ENCODE measurements at regions not wholly inside any gene's neighbourhood (a gene's known extent, or its start where the extent isn't known, plus 50 kb on each side); places are given as distances from the start of the nearest gene placed in this dataset.

DNA sequence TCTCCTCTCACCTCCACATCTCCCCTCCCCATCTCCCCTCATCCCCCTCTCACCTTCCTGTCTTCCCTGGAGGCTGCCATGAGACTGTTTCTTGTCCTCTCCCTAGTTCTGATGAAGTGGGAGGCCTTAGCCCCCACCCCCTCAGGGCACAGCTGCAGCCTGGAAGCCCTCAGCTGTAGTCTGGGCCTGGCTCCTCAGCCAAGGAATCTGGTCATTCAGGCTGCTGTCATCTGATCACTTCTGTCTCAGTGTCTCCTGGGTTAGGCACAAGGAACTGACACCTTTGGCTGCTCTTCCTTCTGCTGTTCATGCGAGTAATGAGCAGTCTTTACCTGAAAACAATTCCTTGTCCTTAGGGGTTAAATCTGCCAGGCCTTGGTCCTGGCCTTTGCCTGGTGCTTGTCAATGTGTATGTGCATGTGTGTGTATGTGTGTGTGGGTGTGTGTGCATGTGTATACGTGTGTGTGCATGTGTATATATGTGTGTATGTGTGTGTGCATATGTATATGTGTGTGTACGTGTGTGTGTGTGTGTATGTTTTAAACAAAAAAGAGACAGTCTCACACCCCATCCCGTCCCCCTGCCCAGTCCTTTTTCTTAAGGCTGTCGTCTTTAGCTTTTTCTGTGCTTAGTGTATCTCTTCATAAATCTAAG, 153.5 kb upstream of the TMEM72 start:
- no peaks in the 10 kb centered on the region for H3K27me3 Mint-ChIP-seq (ENCODE audit: unreplicated experiment)

DNA sequence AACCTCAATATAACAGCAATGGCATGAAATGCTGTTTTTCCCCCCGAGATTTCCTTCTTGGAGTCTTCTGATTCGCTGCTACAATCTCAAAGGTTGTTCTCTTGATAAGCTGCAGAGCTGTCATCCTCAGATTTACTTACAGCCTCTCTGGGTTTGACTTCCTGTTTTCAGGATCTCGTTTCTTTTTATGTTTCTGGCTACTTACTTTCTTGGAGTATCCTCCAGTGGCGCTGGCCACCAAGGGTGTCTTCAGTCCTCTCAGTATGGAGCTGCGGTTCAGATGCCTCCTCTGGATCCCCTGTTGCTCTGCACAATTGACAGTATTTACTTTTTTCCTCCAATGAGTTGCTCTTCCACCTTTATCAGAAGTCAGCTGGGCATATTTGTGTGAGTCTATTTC, 152.0 kb upstream of the TMEM72 start:
- DNase-seq (ENCODE audit: low spot score) = no peak
- Mint-ChIP-seq H3K27me3 (ENCODE audit: unreplicated experiment) (no peaks in the 10 kb centered on the region), H3K4me3 (ENCODE audit: unreplicated experiment) (no peak overlapping the region), H3K36me3 (ENCODE audit: low read depth, unreplicated experiment) (no peaks in the 10 kb centered on the region), H3K4me1 (ENCODE audit: unreplicated experiment) (no peaks in the 10 kb centered on the region), H3K9me3 (ENCODE audit: unreplicated experiment) (no peaks in the 10 kb centered on the region), H3K27ac (ENCODE audit: unreplicated experiment) (no peak overlapping the region)
- TF ChIP-seq, protein P1, sequence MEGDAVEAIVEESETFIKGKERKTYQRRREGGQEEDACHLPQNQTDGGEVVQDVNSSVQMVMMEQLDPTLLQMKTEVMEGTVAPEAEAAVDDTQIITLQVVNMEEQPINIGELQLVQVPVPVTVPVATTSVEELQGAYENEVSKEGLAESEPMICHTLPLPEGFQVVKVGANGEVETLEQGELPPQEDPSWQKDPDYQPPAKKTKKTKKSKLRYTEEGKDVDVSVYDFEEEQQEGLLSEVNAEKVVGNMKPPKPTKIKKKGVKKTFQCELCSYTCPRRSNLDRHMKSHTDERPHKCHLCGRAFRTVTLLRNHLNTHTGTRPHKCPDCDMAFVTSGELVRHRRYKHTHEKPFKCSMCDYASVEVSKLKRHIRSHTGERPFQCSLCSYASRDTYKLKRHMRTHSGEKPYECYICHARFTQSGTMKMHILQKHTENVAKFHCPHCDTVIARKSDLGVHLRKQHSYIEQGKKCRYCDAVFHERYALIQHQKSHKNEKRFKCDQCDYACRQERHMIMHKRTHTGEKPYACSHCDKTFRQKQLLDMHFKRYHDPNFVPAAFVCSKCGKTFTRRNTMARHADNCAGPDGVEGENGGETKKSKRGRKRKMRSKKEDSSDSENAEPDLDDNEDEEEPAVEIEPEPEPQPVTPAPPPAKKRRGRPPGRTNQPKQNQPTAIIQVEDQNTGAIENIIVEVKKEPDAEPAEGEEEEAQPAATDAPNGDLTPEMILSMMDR (IDR thresholded peaks at IDR 0.05; ENCODE audit: unreplicated experiment) = no peak

More for the DNA sequence above, 153.5 kb upstream of the TMEM72 start:
- TF ChIP-seq, protein P1 (IDR thresholded peaks at IDR 0.05; ENCODE audit: unreplicated experiment) = no peak
- Mint-ChIP-seq H3K4me1 (ENCODE audit: unreplicated experiment) (no peaks in the 10 kb centered on the region), H3K36me3 (ENCODE audit: low read depth, unreplicated experiment) (no peaks in the 10 kb centered on the region), H3K4me3 (ENCODE audit: unreplicated experiment) (no peak overlapping the region), H3K9me3 (ENCODE audit: unreplicated experiment) (no peaks in the 10 kb centered on the region), H3K27ac (ENCODE audit: unreplicated experiment) (no peak overlapping the region)
- no peak for DNase-seq (ENCODE audit: low spot score)

DNA sequence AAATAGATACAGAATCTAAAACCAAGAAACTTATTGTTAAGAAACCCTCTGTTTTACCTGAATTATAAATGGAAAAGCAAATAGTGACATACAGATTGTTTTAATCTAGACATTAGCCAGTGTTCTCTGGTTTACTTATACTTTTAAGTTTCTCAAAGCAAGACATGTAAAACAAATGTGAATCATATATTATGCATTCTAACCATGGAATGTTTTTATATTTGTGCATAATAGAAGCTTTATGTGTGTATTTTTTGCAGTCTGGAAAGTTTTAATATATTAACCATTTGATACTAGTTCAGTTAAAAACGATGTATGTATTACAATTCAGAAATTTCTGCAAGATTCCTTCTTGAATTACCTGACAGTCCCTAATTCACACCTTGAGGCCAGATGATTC, 150.6 kb upstream of the TMEM72 start:
- no peak for DNase-seq (ENCODE audit: low spot score)
- H3K4me3 Mint-ChIP-seq (ENCODE audit: unreplicated experiment) = no peak overlapping the region
- H3K36me3 Mint-ChIP-seq (ENCODE audit: low read depth, unreplicated experiment) = no peaks in the 10 kb centered on the region
- no peaks in the 10 kb centered on the region for H3K4me1 Mint-ChIP-seq (ENCODE audit: unreplicated experiment)
- TF ChIP-seq, protein P1 (IDR thresholded peaks at IDR 0.05; ENCODE audit: unreplicated experiment) = no peak
- H3K27me3 Mint-ChIP-seq (ENCODE audit: unreplicated experiment) = no peaks in the 10 kb centered on the region
- no peak overlapping the region for H3K27ac Mint-ChIP-seq (ENCODE audit: unreplicated experiment)
- H3K9me3 Mint-ChIP-seq (ENCODE audit: unreplicated experiment) = no peaks in the 10 kb centered on the region

DNA sequence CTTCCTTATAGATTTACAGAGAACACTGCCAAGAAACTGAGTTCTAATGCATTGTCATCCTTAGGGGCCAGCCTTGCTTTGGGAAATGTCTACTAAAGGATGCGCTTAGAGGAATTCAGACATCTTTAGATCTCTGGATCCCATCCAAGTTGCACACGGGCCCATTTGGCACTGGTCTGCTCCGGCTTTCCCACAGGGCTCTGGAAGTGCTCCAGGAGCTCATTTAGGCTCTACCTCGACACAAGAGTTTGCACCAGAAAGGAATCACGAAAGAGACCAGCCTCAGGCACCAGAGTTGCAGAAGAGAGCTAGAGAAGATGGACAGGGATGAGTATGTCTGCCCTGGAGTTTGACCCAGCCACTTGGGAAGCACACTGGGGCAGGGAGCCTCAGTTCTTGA, 150.1 kb upstream of the TMEM72 start:
- DNase-seq (ENCODE audit: low spot score) = no peak
- no peaks in the 10 kb centered on the region for H3K36me3 Mint-ChIP-seq (ENCODE audit: low read depth, unreplicated experiment)
- no peak overlapping the region for H3K4me3 Mint-ChIP-seq (ENCODE audit: unreplicated experiment)
- H3K27me3 Mint-ChIP-seq (ENCODE audit: unreplicated experiment) = no peaks in the 10 kb centered on the region
- H3K9me3 Mint-ChIP-seq (ENCODE audit: unreplicated experiment) = no peaks in the 10 kb centered on the region
- no peak overlapping the region for H3K27ac Mint-ChIP-seq (ENCODE audit: unreplicated experiment)
- TF ChIP-seq, protein P1 (IDR thresholded peaks at IDR 0.05; ENCODE audit: unreplicated experiment) = no peak
- H3K4me1 Mint-ChIP-seq (ENCODE audit: unreplicated experiment) = no peaks in the 10 kb centered on the region

DNA sequence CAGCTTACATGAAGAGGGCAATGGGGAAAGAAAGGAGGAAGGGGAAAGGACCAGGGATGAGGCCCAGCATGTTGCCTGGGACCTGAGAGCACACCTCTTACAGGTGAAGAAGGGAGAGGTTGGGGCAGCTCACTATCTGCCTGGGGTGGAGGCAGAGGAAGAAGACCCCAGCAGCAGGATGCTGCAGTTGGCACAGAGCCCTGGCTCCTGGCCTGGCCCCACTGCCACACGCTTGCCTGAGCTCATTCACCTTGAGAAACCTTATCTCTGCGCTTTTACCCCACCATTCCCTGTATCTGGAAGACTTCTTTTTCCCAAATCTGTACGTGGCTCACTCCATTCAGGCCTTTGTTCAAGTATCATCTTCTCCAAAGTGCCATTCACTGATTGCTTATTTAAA, 147.8 kb upstream of the TMEM72 start:
- peaks cover 6% of the 10 kb centered on the region for H3K27me3 Mint-ChIP-seq (ENCODE audit: unreplicated experiment)
- H3K4me1 Mint-ChIP-seq (ENCODE audit: unreplicated experiment) = no peaks in the 10 kb centered on the region
- no peak overlapping the region for H3K4me3 Mint-ChIP-seq (ENCODE audit: unreplicated experiment)
- TF ChIP-seq, protein P1 (IDR thresholded peaks at IDR 0.05; ENCODE audit: unreplicated experiment) = no peak
- no peak for DNase-seq (ENCODE audit: low spot score)
- H3K27ac Mint-ChIP-seq (ENCODE audit: unreplicated experiment) = no peak overlapping the region
- no peaks in the 10 kb centered on the region for H3K36me3 Mint-ChIP-seq (ENCODE audit: low read depth, unreplicated experiment)
- H3K9me3 Mint-ChIP-seq (ENCODE audit: unreplicated experiment) = no peaks in the 10 kb centered on the region
